ENCODE measurements at regions not wholly inside any gene's neighbourhood (a gene's known extent, or its start where the extent isn't known, plus 50 kb on each side); places are given as distances from the start of the nearest gene placed in this dataset.

- no peak for DNase-seq
These were observed 92.0 kb upstream of the TMEM26 start for GRCh38 chr10:61545170-61545569.

- DNase-seq: no peak
These were observed 90.7 kb upstream of the TMEM26 start for GRCh38 chr10:61543831-61544230.

- no peak for DNase-seq
These were observed 89.4 kb upstream of the TMEM26 start for GRCh38 chr10:61542596-61542995.

GRCh38 chr10:61541960-61542359 lies 88.8 kb upstream of the TMEM26 start:
- DNase-seq: no peak

GRCh38 chr10:61539876-61540275 lies 86.7 kb upstream of the TMEM26 start:
- no peak for DNase-seq

- no peak for DNase-seq
These were observed 76.0 kb upstream of the TMEM26 start for GRCh38 chr10:61529208-61529607.

- DNase-seq: no peak
These were observed 49.9 kb upstream of the TMEM26 start for GRCh38 chr10:61503051-61503450.
